A549 (cell line): ENCODE measurements at regions not wholly inside any gene's neighbourhood (a gene's known extent, or its start where the extent isn't known, plus 50 kb on each side); places are given as distances from the start of the nearest gene placed in this dataset.

Experiments
- ATAC-seq, 2 experiments: fragments of 200-7000 bp in 1 of 2; fragments of >200 bp in 1 of 2; cut with Nextera tagmentation in 1 of 2; cut with Tn5 transposase in 1 of 2; 3 replicates each; pipeline versions ENCODE4 v1.8.0 to v1.9.1; 2018 to 2020; ENCODE audit warnings: mild to moderate bottlenecking in 1 of 2, moderate library complexity in 1 of 2
- CTCF ChIA-PET: fragments of 300-600 bp; sonication (Branson Sonifier 250); formaldehyde crosslinking; extraction: SDS; loops from one replicate; lab custom pipeline; 2021; ENCODE audit warnings: antibody characterized with exemption, inconsistent platforms; lab: Yijun Ruan, JAX
- POLR2A ChIA-PET: fragments of 350-600 bp; formaldehyde crosslinking; extraction: SDS; loops from one replicate; lab custom pipeline; 2021; ENCODE audit warnings: antibody characterized with exemption, inconsistent platforms; lab: Yijun Ruan, JAX
- DNase-seq, 2 experiments: peaks; one replicate each; pipeline versions ENCODE4 v3.0.0 to v3.0.0-alpha.2; 2011 to 2016; ENCODE audit warnings: low read depth in 1 of 2, low spot score in 1 of 2
- FAIRE-seq: peaks from 2 replicates; lab custom pipeline; 2011; peaks lifted over from hg19 to GRCh38; lab: Jason Lieb, UNC
- H3K27ac ChIP-seq, 2 experiments: fragments of >200 bp; sonication (Bioruptor Twin); formaldehyde crosslinking; 3 replicates each; pipeline ENCODE4 v1.5.1; 2016 to 2017
- H3K4me1 ChIP-seq: fragments of >200 bp; sonication (Bioruptor Twin); formaldehyde crosslinking; 3 replicates; pipeline ENCODE4 v1.6.1; 2016
- H3K4me2 ChIP-seq: fragments of >200 bp; sonication (Bioruptor Twin); formaldehyde crosslinking; 3 replicates; pipeline ENCODE4 v1.6.1; 2016
- H3K4me3 ChIP-seq: fragments of >200 bp; sonication (Bioruptor Twin); formaldehyde crosslinking; 3 replicates; pipeline ENCODE4 v1.5.1; 2016
- H3K9me3 ChIP-seq: fragments of >200 bp; sonication (Bioruptor Twin); formaldehyde crosslinking; 3 replicates; pipeline ENCODE4 v1.6.1; 2016
- BCL3 ChIP-seq: fragments of >200 bp; sonication (Bioruptor Twin); formaldehyde crosslinking; IDR thresholded peaks from 3 replicates; pipeline ENCODE4 v1.6.1; 2016
- CEBPB ChIP-seq, 2 experiments: fragments of >200 bp in 1 of 2; sonication (Bioruptor Twin) in 1 of 2; formaldehyde crosslinking in 1 of 2; IDR thresholded peaks; 2 replicates each; pipeline ENCODE4 v1.6.1; 2012 to 2016
- CTCF ChIP-seq: fragments of >200 bp; sonication (Bioruptor Twin); formaldehyde crosslinking; IDR thresholded peaks from 3 replicates; pipeline ENCODE4 v1.5.1; 2016
- E2F6 ChIP-seq: IDR thresholded peaks from 2 replicates; pipeline ENCODE4 v1.6.1; 2012; ENCODE audit warnings: low read depth, borderline replicate concordance
- EHF ChIP-seq: fragments of 250-450 bp; sonication (Bioruptor Pico); IDR thresholded peaks from 2 replicates; pipeline ENCODE4 v1.5.0; 2020; ENCODE audit warnings: mild to moderate bottlenecking
- EHMT2 ChIP-seq: fragments of 200-600 bp; sonication (generic); IDR thresholded peaks from 2 replicates; pipeline ENCODE4 v1.6.1; 2016; ENCODE audit warnings: antibody characterized with exemption, low read depth, mild to moderate bottlenecking, moderate library complexity
- ELK1 ChIP-seq: fragments of 150-350 bp; IDR thresholded peaks from 2 replicates; pipeline ENCODE4 v1.6.1; 2014; ENCODE audit warnings: low read depth, mild to moderate bottlenecking, low read length
- FOXS1 ChIP-seq: fragments of 250-450 bp; sonication (Bioruptor Pico); IDR thresholded peaks from 2 replicates; pipeline ENCODE4 v1.5.0; 2020; ENCODE audit warnings: mild to moderate bottlenecking, moderate library complexity
- HEYL ChIP-seq: fragments of 250-450 bp; sonication (Bioruptor Pico); IDR thresholded peaks from 2 replicates; pipeline ENCODE4 v1.8.0; 2021; ENCODE audit warnings: mild to moderate bottlenecking, moderate library complexity
- JUNB ChIP-seq: fragments of >200 bp; sonication (Bioruptor Twin); formaldehyde crosslinking; IDR thresholded peaks from 2 replicates; pipeline ENCODE4 v1.6.1; 2016
- KDM1A ChIP-seq: fragments of 200-600 bp; sonication (generic); IDR thresholded peaks from 2 replicates; pipeline ENCODE4 v1.6.1; 2016; ENCODE audit warnings: low read depth, mild to moderate bottlenecking
- KDM5A ChIP-seq: fragments of 200-600 bp; sonication (generic); IDR thresholded peaks from 2 replicates; pipeline ENCODE4 v1.6.1; 2016; ENCODE audit warnings: antibody characterized with exemption, mild to moderate bottlenecking
- MAZ ChIP-seq: fragments of 150-350 bp; IDR thresholded peaks from 2 replicates; pipeline ENCODE4 v1.6.1; 2014; ENCODE audit warnings: antibody characterized with exemption, low read depth, low read length, borderline replicate concordance
- MYC ChIP-seq: IDR thresholded peaks from 2 replicates; pipeline ENCODE4 v1.6.1; 2012; ENCODE audit warnings: mild to moderate bottlenecking, inconsistent platforms, low read length, improper control_type of control experiment, borderline replicate concordance
- NFE2L2 ChIP-seq: fragments of 150-350 bp; conservative IDR thresholded peaks from 2 replicates; pipeline ENCODE4 v1.6.1; 2014; ENCODE audit warnings: low read length
- PBX3 ChIP-seq: IDR thresholded peaks from 2 replicates; pipeline ENCODE4 v1.6.1; 2012
- PHF8 ChIP-seq: fragments of 200-600 bp; sonication (generic); IDR thresholded peaks from 2 replicates; pipeline ENCODE4 v1.6.1; 2016; ENCODE audit warnings: low read depth, mild to moderate bottlenecking, antibody characterized with exemption, moderate library complexity, borderline replicate concordance
- RAD21 ChIP-seq, 2 experiments: fragments of >200 bp in 1 of 2; sonication (Bioruptor Twin) in 1 of 2; formaldehyde crosslinking in 1 of 2; IDR thresholded peaks in 1 of 2; conservative IDR thresholded peaks in 1 of 2; 2 replicates in 1 of 2; 3 replicates in 1 of 2; pipeline ENCODE4 v1.6.1; 2012 to 2018; ENCODE audit warnings: inconsistent platforms in 1 of 2
- RNF2 ChIP-seq: fragments of 200-600 bp; sonication (generic); IDR thresholded peaks from 2 replicates; pipeline ENCODE4 v1.6.1; 2016; ENCODE audit warnings: low read depth, mild to moderate bottlenecking, antibody characterized with exemption, moderate library complexity, borderline replicate concordance
- ZC3H11A ChIP-seq: fragments of 450-650 bp; IDR thresholded peaks from 2 replicates; pipeline ENCODE4 v1.6.1; 2014; ENCODE audit warnings: antibody characterized with exemption, mild to moderate bottlenecking
- ZNF302 ChIP-seq: fragments of 250-450 bp; sonication (Bioruptor Pico); IDR thresholded peaks from 2 replicates; pipeline ENCODE4 v1.9.0; 2021; ENCODE audit warnings: inconsistent platforms, mild to moderate bottlenecking, moderate library complexity
- ZSCAN20 ChIP-seq: fragments of 250-450 bp; sonication (Bioruptor Pico); IDR thresholded peaks from 2 replicates; pipeline ENCODE4 v1.8.0; 2022; ENCODE audit warnings: mild to moderate bottlenecking, moderate library complexity
- WGBS: methylation state at CpG from one replicate; pipeline ENCODE4 v1.1.6; 2017; ENCODE audit errors: missing lambda C conversion rate; 5-methylcytosine and 5-hydroxymethylcytosine counted together

GRCh38 chr9:30732060-30732459 is 1652.4 kb upstream of the ACO1 start:
- CTCF ChIA-PET = no interaction called here
- FAIRE-seq = no peak
- TF ChIP-seq PHF8 (no peak), RNF2 (no peak), EHF (CRISPR knock-in tag) (no peak), KDM1A (no peak), KDM5A (no peak)

GRCh38 chr9:30744871-30745270 is 1639.6 kb upstream of the ACO1 start:
- H3K4me3 ChIP-seq = no peak overlapping the region
- 0% methylated on average over 2 of the region's 2 CpGs for WGBS
- no peak for ATAC-seq
- CTCF ChIA-PET = no interaction called here
- no peaks in the 10 kb centered on the region for H3K9me3 ChIP-seq
- no peak for FAIRE-seq
- POLR2A ChIA-PET = no interaction called here
- H3K4me2 ChIP-seq = no peak overlapping the region
- no peak overlapping the region for H3K27ac ChIP-seq
- H3K4me1 ChIP-seq = no peaks in the 10 kb centered on the region
- no peak for DNase-seq
- TF ChIP-seq E2F6 (no peak), CEBPB (IDR thresholded peaks at IDR 0.05) (no peak), BCL3 (no peak), MAZ (no peak), PHF8 (no peak), ZSCAN20 (CRISPR knock-in tag) (no peak), RAD21 (conservative IDR thresholded peaks at IDR 0.05 in 1 of 2, IDR thresholded peaks at IDR 0.05 in 1 of 2) (no peak), EHMT2 (no peak), PBX3 (no peak), ZNF302 (CRISPR knock-in tag) (no peak), CTCF (no peak), JUNB (no peak), MYC (no peak), ZC3H11A (no peak), HEYL (CRISPR knock-in tag) (no peak), NFE2L2 (no peak), FOXS1 (no peak), ELK1 (no peak)

More at GRCh38 chr9:30732060-30732459, 1652.4 kb upstream of the ACO1 start:
- Histone ChIP-seq H3K27ac (no peak overlapping the region), H3K4me3 (no peak overlapping the region), H3K4me1 (no peaks in the 10 kb centered on the region), H3K4me2 (no peak overlapping the region), H3K9me3 (no peaks in the 10 kb centered on the region)
- ATAC-seq = no peak
- no peak for DNase-seq
- POLR2A ChIA-PET = no interaction called here
- WGBS = 22% methylated on average over 5 of the region's 5 CpGs
